ENCODE measurements at regions not wholly inside any gene's neighbourhood (a gene's known extent, or its start where the extent isn't known, plus 50 kb on each side); places are given as distances from the start of the nearest gene placed in this dataset.
A peak's percentile ranks its signal among the peaks of the same experiment; 100 is the strongest.

GRCh38 chr22:25367756-25368155 lies 148.3 kb downstream of the CRYBB2 start:
- H3K27me3 Mint-ChIP-seq (ENCODE audit: insufficient read depth, low read depth, poor library complexity), result peaks cover 9% of the 10 kb centered on the region
- peaks cover 6% of the 10 kb centered on the region for H4K20me1 ChIP-seq (replicated peaks; ENCODE audit: insufficient read depth)
- TF ChIP-seq ZNF114 (CRISPR knock-in tag; IDR thresholded peaks at IDR 0.05), result no peak
- TF ChIP-seq, protein P1, sequence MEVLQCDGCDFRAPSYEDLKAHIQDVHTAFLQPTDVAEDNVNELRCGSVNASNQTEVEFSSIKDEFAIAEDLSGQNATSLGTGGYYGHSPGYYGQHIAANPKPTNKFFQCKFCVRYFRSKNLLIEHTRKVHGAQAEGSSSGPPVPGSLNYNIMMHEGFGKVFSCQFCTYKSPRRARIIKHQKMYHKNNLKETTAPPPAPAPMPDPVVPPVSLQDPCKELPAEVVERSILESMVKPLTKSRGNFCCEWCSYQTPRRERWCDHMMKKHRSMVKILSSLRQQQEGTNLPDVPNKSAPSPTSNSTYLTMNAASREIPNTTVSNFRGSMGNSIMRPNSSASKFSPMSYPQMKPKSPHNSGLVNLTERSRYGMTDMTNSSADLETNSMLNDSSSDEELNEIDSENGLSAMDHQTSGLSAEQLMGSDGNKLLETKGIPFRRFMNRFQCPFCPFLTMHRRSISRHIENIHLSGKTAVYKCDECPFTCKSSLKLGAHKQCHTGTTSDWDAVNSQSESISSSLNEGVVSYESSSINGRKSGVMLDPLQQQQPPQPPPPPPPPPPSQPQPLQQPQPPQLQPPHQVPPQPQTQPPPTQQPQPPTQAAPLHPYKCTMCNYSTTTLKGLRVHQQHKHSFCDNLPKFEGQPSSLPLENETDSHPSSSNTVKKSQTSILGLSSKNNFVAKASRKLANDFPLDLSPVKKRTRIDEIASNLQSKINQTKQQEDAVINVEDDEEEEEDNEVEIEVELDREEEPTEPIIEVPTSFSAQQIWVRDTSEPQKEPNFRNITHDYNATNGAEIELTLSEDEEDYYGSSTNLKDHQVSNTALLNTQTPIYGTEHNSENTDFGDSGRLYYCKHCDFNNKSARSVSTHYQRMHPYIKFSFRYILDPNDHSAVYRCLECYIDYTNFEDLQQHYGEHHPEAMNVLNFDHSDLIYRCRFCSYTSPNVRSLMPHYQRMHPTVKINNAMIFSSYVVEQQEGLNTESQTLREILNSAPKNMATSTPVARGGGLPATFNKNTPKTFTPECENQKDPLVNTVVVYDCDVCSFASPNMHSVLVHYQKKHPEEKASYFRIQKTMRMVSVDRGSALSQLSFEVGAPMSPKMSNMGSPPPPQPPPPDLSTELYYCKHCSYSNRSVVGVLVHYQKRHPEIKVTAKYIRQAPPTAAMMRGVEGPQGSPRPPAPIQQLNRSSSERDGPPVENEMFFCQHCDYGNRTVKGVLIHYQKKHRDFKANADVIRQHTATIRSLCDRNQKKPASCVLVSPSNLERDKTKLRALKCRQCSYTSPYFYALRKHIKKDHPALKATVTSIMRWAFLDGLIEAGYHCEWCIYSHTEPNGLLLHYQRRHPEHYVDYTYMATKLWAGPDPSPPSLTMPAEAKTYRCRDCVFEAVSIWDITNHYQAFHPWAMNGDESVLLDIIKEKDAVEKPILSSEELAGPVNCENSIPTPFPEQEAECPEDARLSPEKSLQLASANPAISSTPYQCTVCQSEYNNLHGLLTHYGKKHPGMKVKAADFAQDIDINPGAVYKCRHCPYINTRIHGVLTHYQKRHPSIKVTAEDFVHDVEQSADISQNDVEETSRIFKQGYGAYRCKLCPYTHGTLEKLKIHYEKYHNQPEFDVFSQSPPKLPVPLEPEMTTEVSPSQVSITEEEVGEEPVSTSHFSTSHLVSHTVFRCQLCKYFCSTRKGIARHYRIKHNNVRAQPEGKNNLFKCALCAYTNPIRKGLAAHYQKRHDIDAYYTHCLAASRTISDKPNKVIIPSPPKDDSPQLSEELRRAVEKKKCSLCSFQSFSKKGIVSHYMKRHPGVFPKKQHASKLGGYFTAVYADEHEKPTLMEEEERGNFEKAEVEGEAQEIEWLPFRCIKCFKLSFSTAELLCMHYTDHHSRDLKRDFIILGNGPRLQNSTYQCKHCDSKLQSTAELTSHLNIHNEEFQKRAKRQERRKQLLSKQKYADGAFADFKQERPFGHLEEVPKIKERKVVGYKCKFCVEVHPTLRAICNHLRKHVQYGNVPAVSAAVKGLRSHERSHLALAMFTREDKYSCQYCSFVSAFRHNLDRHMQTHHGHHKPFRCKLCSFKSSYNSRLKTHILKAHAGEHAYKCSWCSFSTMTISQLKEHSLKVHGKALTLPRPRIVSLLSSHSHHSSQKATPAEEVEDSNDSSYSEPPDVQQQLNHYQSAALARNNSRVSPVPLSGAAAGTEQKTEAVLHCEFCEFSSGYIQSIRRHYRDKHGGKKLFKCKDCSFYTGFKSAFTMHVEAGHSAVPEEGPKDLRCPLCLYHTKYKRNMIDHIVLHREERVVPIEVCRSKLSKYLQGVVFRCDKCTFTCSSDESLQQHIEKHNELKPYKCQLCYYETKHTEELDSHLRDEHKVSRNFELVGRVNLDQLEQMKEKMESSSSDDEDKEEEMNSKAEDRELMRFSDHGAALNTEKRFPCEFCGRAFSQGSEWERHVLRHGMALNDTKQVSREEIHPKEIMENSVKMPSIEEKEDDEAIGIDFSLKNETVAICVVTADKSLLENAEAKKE (CRISPR knock-in tag; IDR thresholded peaks at IDR 0.05), result no peak
- TF ChIP-seq STAT1 (IDR thresholded peaks at IDR 0.05; ENCODE audit: unreplicated experiment), result no peak
- no peak for TF ChIP-seq POLR2AphosphoS5 (IDR thresholded peaks at IDR 0.05; ENCODE audit: low read depth)
- no peak for TF ChIP-seq ZNF331 (CRISPR knock-in tag; IDR thresholded peaks at IDR 0.05; ENCODE audit: low read depth)
- no peak for TF ChIP-seq EZH2 (IDR thresholded peaks at IDR 0.05; ENCODE audit: low read depth, unreplicated experiment)
- no peak for TF ChIP-seq CREB1 (CRISPR knock-in tag; IDR thresholded peaks at IDR 0.05; ENCODE audit: low read depth)
- TF ChIP-seq EZH2phosphoT487 (IDR thresholded peaks at IDR 0.05; ENCODE audit: unreplicated experiment), result no peak
- TF ChIP-seq REST (IDR thresholded peaks at IDR 0.05; ENCODE audit: unreplicated experiment), result no peak
- no peak for TF ChIP-seq JUNB (IDR thresholded peaks at IDR 0.05; ENCODE audit: unreplicated experiment)
- no peak for TF ChIP-seq CTCF (conservative IDR thresholded peaks at IDR 0.05; ENCODE audit: low read depth in 2 of 2)
- TF ChIP-seq NANOG (IDR thresholded peaks at IDR 0.05; ENCODE audit: borderline replicate concordance), result no peak
- TF ChIP-seq, protein P2, sequence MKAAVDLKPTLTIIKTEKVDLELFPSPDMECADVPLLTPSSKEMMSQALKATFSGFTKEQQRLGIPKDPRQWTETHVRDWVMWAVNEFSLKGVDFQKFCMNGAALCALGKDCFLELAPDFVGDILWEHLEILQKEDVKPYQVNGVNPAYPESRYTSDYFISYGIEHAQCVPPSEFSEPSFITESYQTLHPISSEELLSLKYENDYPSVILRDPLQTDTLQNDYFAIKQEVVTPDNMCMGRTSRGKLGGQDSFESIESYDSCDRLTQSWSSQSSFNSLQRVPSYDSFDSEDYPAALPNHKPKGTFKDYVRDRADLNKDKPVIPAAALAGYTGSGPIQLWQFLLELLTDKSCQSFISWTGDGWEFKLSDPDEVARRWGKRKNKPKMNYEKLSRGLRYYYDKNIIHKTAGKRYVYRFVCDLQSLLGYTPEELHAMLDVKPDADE (IDR thresholded peaks at IDR 0.05), result no peak
- peaks cover 12% of the 10 kb centered on the region for H3K4me1 Mint-ChIP-seq
- ATAC-seq (no peak), DNase-seq (ENCODE audit: low spot score) (no peak)
- H3K4me3 Mint-ChIP-seq, result no peak overlapping the region
- H3K27ac Mint-ChIP-seq, result peak overlapping the region; percentile 37; the same call in 1 of the 2 replicates
- H3K4me1 ChIP-seq (ENCODE audit: insufficient read depth), result 0 out of 2 replicates have a peak, but pooled peaks cover 5% of the 10 kb centered on the region
- H3K27ac ChIP-seq (ENCODE audit: low read depth), result no peak overlapping the region
- H2AFZ ChIP-seq, result no peak overlapping the region
- no peaks in the 10 kb centered on the region for H3K9me2 ChIP-seq (ENCODE audit: insufficient read depth)
- H3K4me2 ChIP-seq, result no peak overlapping the region
- no peak overlapping the region for H3K4me3 ChIP-seq
- H3K9me3 Mint-ChIP-seq, result no peaks in the 10 kb centered on the region
- H3K79me2 ChIP-seq (replicated peaks; ENCODE audit: insufficient read depth), result 0 out of 2 replicates have a peak, but pooled peaks cover 12% of the 10 kb centered on the region
- no peaks in the 10 kb centered on the region for H3K36me3 ChIP-seq (ENCODE audit: insufficient read depth)
- H3K36me3 Mint-ChIP-seq (ENCODE audit: low read depth), result peaks cover 3% of the 10 kb centered on the region; the same call in 2 of the 3 replicates
- 0 out of 2 replicates have a peak, but pooled peaks cover 2% of the 10 kb centered on the region for H3F3A ChIP-seq (replicated peaks; ENCODE audit: low read depth)
- no peaks in the 10 kb centered on the region for H3K27me3 ChIP-seq (ENCODE audit: insufficient read depth)

Measured in GM23338 (cell line).